ENCODE measurements at regions not wholly inside any gene's neighbourhood (a gene's known extent, or its start where the extent isn't known, plus 50 kb on each side); places are given as distances from the start of the nearest gene placed in this dataset.

DNA sequence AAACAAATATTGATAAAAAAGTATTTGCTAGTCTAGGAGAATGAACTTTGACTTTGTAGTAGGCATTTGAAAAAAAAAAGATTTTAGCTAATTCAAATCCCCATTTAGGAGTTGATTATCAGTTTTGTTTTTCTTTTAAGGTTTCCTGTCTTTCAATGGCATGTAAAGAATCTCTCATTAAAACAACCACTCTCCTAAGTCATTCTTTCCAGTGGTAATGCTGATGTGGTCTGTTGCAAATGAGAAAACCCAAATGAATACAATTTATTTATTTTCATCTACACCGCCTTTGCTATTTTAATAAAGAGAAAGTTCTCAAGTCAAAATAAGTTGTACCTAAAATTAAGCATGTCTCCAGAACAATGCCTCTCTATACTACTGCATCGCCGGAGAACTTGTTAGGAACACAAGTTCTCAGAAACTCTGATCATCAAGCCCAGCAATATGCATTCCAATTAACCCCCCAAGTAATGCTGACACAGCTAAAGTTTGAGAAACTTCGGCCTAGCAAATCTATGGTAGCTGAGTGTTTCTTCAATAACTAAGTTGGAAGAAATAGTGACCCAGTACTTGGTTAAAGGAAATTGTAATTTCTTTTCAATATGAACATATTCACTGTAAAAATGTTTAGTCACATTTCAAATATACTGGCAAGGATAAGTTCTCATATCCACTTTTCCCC is 255.1 kb downstream of the PTPRC start:
- Histone ChIP-seq H3K27me3 (ENCODE audit: low read depth, low read length) (no peaks in the 10 kb centered on the region), H3K4me2 (ENCODE audit: low read length) (no peak overlapping the region), H3K4me3 (ENCODE audit: low read length) (no peak overlapping the region), H3K27ac (ENCODE audit: low read length) (no peak overlapping the region), H4K20me1 (ENCODE audit: insufficient read depth, low read length) (no peaks in the 10 kb centered on the region), H2AFZ (ENCODE audit: low read depth, low read length) (no peak overlapping the region), H3K9ac (ENCODE audit: low read length) (no peak overlapping the region), H3K4me1 (ENCODE audit: low read length) (0 out of 2 replicates have a peak, but pooled peaks cover 2% of the 10 kb centered on the region), H3K79me2 (ENCODE audit: low read length) (no peaks in the 10 kb centered on the region), H3K36me3 (replicated peaks; ENCODE audit: low read depth, low read length) (peaks cover 6% of the 10 kb centered on the region), H3K9me3 (ENCODE audit: insufficient read depth, low read length) (no peaks in the 10 kb centered on the region)
- TF ChIP-seq, protein P1, sequence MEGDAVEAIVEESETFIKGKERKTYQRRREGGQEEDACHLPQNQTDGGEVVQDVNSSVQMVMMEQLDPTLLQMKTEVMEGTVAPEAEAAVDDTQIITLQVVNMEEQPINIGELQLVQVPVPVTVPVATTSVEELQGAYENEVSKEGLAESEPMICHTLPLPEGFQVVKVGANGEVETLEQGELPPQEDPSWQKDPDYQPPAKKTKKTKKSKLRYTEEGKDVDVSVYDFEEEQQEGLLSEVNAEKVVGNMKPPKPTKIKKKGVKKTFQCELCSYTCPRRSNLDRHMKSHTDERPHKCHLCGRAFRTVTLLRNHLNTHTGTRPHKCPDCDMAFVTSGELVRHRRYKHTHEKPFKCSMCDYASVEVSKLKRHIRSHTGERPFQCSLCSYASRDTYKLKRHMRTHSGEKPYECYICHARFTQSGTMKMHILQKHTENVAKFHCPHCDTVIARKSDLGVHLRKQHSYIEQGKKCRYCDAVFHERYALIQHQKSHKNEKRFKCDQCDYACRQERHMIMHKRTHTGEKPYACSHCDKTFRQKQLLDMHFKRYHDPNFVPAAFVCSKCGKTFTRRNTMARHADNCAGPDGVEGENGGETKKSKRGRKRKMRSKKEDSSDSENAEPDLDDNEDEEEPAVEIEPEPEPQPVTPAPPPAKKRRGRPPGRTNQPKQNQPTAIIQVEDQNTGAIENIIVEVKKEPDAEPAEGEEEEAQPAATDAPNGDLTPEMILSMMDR (IDR thresholded peaks at IDR 0.05; ENCODE audit: low read depth, low read length): no peak
- TF ChIP-seq EZH2phosphoT487 (IDR thresholded peaks at IDR 0.05; ENCODE audit: low read depth): no peak

DNA sequence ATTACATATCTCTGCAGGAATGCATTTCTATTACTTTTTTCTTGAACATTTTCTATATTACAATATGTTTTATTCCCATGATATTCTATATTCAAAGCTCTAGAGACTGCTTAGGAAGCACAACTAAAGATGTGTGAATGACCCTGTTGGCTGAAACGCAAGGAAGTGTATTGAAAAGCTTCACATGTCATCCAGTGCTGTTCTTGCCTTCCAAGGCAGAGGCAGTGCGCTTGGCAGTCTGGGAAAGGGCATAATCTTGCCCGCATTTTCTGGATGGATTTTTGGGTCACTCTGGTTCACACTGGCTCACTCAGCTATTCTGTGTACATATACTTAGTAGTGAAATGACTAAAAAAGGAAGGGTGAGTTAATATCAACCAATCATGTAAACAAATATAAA is 262.4 kb downstream of the PTPRC start:
- Histone ChIP-seq H3K27me3 (ENCODE audit: low read depth, low read length) (no peaks in the 10 kb centered on the region), H3K4me3 (ENCODE audit: low read length) (no peak overlapping the region), H3K4me1 (ENCODE audit: low read length) (no peaks in the 10 kb centered on the region), H2AFZ (ENCODE audit: low read depth, low read length) (no peak overlapping the region), H3K36me3 (replicated peaks; ENCODE audit: low read depth, low read length) (peaks cover 17% of the 10 kb centered on the region), H3K4me2 (ENCODE audit: low read length) (no peak overlapping the region), H3K9ac (ENCODE audit: low read length) (no peak overlapping the region), H3K9me3 (ENCODE audit: insufficient read depth, low read length) (no peaks in the 10 kb centered on the region), H3K79me2 (ENCODE audit: low read length) (no peaks in the 10 kb centered on the region), H3K27ac (ENCODE audit: low read length) (no peak overlapping the region), H4K20me1 (ENCODE audit: insufficient read depth, low read length) (no peaks in the 10 kb centered on the region)
- TF ChIP-seq, protein P1 (IDR thresholded peaks at IDR 0.05; ENCODE audit: low read depth, low read length): no peak
- no peak for TF ChIP-seq EZH2phosphoT487 (IDR thresholded peaks at IDR 0.05; ENCODE audit: low read depth)

DNA sequence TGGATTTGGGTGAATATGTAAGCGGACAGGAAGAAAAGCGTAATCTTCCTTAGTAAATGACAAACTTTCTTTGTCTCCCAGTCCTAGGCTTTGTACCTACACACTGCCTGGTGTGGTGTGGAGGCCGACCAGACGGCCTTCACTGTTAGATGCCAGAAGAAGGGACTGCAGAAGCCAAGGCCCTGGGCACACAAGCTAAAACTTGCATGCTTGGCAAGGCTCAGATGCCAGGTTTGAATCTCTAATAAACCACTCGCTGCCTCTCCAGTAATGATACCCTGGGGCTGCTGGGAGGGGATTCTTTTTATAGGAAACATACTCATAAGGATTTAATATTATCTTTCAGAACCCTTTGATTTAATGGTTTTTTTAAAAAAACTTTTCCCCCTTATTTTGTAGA is 263.8 kb downstream of the PTPRC start:
- Histone ChIP-seq H3K27ac (ENCODE audit: low read length) (no peak overlapping the region), H3K9ac (ENCODE audit: low read length) (no peak overlapping the region), H3K79me2 (ENCODE audit: low read length) (no peaks in the 10 kb centered on the region), H2AFZ (ENCODE audit: low read depth, low read length) (no peak overlapping the region), H3K27me3 (ENCODE audit: low read depth, low read length) (no peaks in the 10 kb centered on the region), H3K4me2 (ENCODE audit: low read length) (no peak overlapping the region), H3K4me1 (ENCODE audit: low read length) (no peaks in the 10 kb centered on the region), H3K9me3 (ENCODE audit: insufficient read depth, low read length) (no peaks in the 10 kb centered on the region), H3K36me3 (replicated peaks; ENCODE audit: low read depth, low read length) (peaks cover 16% of the 10 kb centered on the region), H4K20me1 (ENCODE audit: insufficient read depth, low read length) (no peaks in the 10 kb centered on the region), H3K4me3 (ENCODE audit: low read length) (no peak overlapping the region)
- no peak for TF ChIP-seq EZH2phosphoT487 (IDR thresholded peaks at IDR 0.05; ENCODE audit: low read depth)
- TF ChIP-seq, protein P1 (IDR thresholded peaks at IDR 0.05; ENCODE audit: low read depth, low read length): no peak

DNA sequence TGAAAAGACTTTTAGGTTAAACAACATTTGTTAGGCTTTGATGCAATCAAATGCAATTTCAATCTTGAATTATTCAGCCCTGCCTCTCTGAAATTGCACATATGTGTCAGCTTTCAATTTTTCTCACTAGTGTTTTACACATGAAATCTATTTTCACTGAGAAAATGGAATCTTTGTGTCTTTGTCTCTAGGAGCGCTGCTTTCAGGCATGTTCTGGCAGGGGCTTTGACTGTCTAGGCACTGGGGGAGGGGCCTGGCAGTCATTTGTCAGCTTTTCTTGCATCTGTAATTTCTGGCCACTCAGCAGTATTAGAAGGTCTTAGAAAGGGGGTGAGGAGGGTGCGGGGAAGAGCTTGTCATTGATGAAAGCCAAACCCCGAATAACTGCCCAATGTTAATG is 264.4 kb downstream of the PTPRC start:
- no peaks in the 10 kb centered on the region for H3K9me3 ChIP-seq (ENCODE audit: insufficient read depth, low read length)
- no peak overlapping the region for H3K4me3 ChIP-seq (ENCODE audit: low read length)
- peaks cover 13% of the 10 kb centered on the region for H3K36me3 ChIP-seq (replicated peaks; ENCODE audit: low read depth, low read length)
- no peaks in the 10 kb centered on the region for H4K20me1 ChIP-seq (ENCODE audit: insufficient read depth, low read length)
- H3K9ac ChIP-seq (ENCODE audit: low read length): no peak overlapping the region
- TF ChIP-seq, protein P1 (IDR thresholded peaks at IDR 0.05; ENCODE audit: low read depth, low read length): no peak
- no peak for TF ChIP-seq EZH2phosphoT487 (IDR thresholded peaks at IDR 0.05; ENCODE audit: low read depth)
- no peaks in the 10 kb centered on the region for H3K27me3 ChIP-seq (ENCODE audit: low read depth, low read length)
- H3K4me2 ChIP-seq (ENCODE audit: low read length): no peak overlapping the region
- no peak overlapping the region for H3K27ac ChIP-seq (ENCODE audit: low read length)
- no peak overlapping the region for H2AFZ ChIP-seq (ENCODE audit: low read depth, low read length)
- H3K79me2 ChIP-seq (ENCODE audit: low read length): no peaks in the 10 kb centered on the region
- no peaks in the 10 kb centered on the region for H3K4me1 ChIP-seq (ENCODE audit: low read length)

Data from OCI-LY3 (cell line).